ENCODE measurements at regions not wholly inside any gene's neighbourhood (a gene's known extent, or its start where the extent isn't known, plus 50 kb on each side); places are given as distances from the start of the nearest gene placed in this dataset.

GRCh38 chr1:80807981-80808380, 992.8 kb upstream of the ADGRL2 start:
- Histone ChIP-seq H3F3A (ENCODE audit: insufficient read depth, low read length, poor library complexity, severe bottlenecking) (no peaks in the 10 kb centered on the region), H3K36me3 (ENCODE audit: insufficient read depth, low read length) (no peaks in the 10 kb centered on the region), H3K9me2 (ENCODE audit: insufficient read depth, low read length) (no peaks in the 10 kb centered on the region), H3K4me3 (ENCODE audit: low read length) (no peak overlapping the region), H3K79me2 (replicated peaks; ENCODE audit: insufficient read depth, low read length) (no peaks in the 10 kb centered on the region), H2AFZ (ENCODE audit: low read depth, low read length) (no peak overlapping the region), H3K27ac (ENCODE audit: low read length) (no peak overlapping the region), H3K9me3 (ENCODE audit: low read length) (no peaks in the 10 kb centered on the region), H3K27me3 (ENCODE audit: insufficient read depth, low read depth, low read length) (no peaks in the 10 kb centered on the region), H4K20me1 (ENCODE audit: insufficient read depth) (no peaks in the 10 kb centered on the region), H3K9ac (ENCODE audit: low read length) (no peak overlapping the region), H3K4me2 (ENCODE audit: low read length) (no peak overlapping the region)
- TF ChIP-seq RAD21 (conservative IDR thresholded peaks at IDR 0.05) (no peak), EP300 (conservative IDR thresholded peaks at IDR 0.05; ENCODE audit: poor library complexity, severe bottlenecking) (no peak), TAF1 (IDR thresholded peaks at IDR 0.05; ENCODE audit: low read depth) (no peak), POLR2AphosphoS5 (IDR thresholded peaks at IDR 0.05) (no peak), MXI1 (conservative IDR thresholded peaks at IDR 0.05; ENCODE audit: poor library complexity, severe bottlenecking) (no peak), EZH2 (IDR thresholded peaks at IDR 0.05; ENCODE audit: borderline replicate concordance, insufficient read depth, low read length, poor library complexity, severe bottlenecking) (no peak)

- Histone ChIP-seq H2AFZ (ENCODE audit: low read depth, low read length) (no peak overlapping the region), H3K36me3 (ENCODE audit: insufficient read depth, low read length) (no peaks in the 10 kb centered on the region), H4K20me1 (ENCODE audit: insufficient read depth) (no peaks in the 10 kb centered on the region), H3K4me3 (ENCODE audit: low read length) (no peak overlapping the region), H3K9me3 (ENCODE audit: low read length) (no peaks in the 10 kb centered on the region), H3K4me2 (ENCODE audit: low read length) (no peak overlapping the region), H3K27me3 (ENCODE audit: insufficient read depth, low read depth, low read length) (no peaks in the 10 kb centered on the region), H3K9me2 (ENCODE audit: insufficient read depth, low read length) (no peaks in the 10 kb centered on the region), H3K79me2 (replicated peaks; ENCODE audit: insufficient read depth, low read length) (no peaks in the 10 kb centered on the region), H3F3A (ENCODE audit: insufficient read depth, low read length, poor library complexity, severe bottlenecking) (no peaks in the 10 kb centered on the region), H3K27ac (ENCODE audit: low read length) (no peak overlapping the region), H3K9ac (ENCODE audit: low read length) (no peak overlapping the region)
- TF ChIP-seq EZH2 (IDR thresholded peaks at IDR 0.05; ENCODE audit: borderline replicate concordance, insufficient read depth, low read length, poor library complexity, severe bottlenecking) (no peak), SMC3 (conservative IDR thresholded peaks at IDR 0.05; ENCODE audit: poor library complexity) (no peak), RAD21 (conservative IDR thresholded peaks at IDR 0.05) (no peak), REST (IDR thresholded peaks at IDR 0.05; ENCODE audit: borderline replicate concordance) (no peak), TAF1 (IDR thresholded peaks at IDR 0.05; ENCODE audit: low read depth) (no peak), EP300 (conservative IDR thresholded peaks at IDR 0.05; ENCODE audit: poor library complexity, severe bottlenecking) (no peak), MXI1 (conservative IDR thresholded peaks at IDR 0.05; ENCODE audit: poor library complexity, severe bottlenecking) (no peak), POLR2AphosphoS5 (IDR thresholded peaks at IDR 0.05) (no peak)
- TF ChIP-seq, protein P1, sequence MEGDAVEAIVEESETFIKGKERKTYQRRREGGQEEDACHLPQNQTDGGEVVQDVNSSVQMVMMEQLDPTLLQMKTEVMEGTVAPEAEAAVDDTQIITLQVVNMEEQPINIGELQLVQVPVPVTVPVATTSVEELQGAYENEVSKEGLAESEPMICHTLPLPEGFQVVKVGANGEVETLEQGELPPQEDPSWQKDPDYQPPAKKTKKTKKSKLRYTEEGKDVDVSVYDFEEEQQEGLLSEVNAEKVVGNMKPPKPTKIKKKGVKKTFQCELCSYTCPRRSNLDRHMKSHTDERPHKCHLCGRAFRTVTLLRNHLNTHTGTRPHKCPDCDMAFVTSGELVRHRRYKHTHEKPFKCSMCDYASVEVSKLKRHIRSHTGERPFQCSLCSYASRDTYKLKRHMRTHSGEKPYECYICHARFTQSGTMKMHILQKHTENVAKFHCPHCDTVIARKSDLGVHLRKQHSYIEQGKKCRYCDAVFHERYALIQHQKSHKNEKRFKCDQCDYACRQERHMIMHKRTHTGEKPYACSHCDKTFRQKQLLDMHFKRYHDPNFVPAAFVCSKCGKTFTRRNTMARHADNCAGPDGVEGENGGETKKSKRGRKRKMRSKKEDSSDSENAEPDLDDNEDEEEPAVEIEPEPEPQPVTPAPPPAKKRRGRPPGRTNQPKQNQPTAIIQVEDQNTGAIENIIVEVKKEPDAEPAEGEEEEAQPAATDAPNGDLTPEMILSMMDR (IDR thresholded peaks at IDR 0.05; ENCODE audit: poor library complexity, severe bottlenecking), result no peak
These were observed 994.3 kb upstream of the ADGRL2 start for GRCh38 chr1:80806431-80806830.

All from neural cell (in vitro differentiated cells).